Stomach (tissue), 4 donors: ENCODE measurements at regions not wholly inside any gene's neighbourhood (a gene's known extent, or its start where the extent isn't known, plus 50 kb on each side); places are given as distances from the start of the nearest gene placed in this dataset.

Experiments
- CTCF ChIP-seq, 7 experiments: fragments of 450-650 bp in 4 of 7; fragments of 200-600 bp in 3 of 7; sonication (generic) in 3 of 7; IDR thresholded peaks; one replicate each; pipeline ENCODE4 v1.5.1; 2016 to 2019; ENCODE audit warnings: antibody characterized with exemption in 7 of 7, control low read depth in 2 of 7, mild to moderate bottlenecking in 1 of 7
- POLR2A ChIP-seq, 4 donors: fragments of 450-650 bp; IDR thresholded peaks; one replicate each; pipeline ENCODE4 v1.6.1; 2016; ENCODE audit warnings: antibody characterized with exemption in 4 of 4, control low read depth in 2 of 4, mild to moderate bottlenecking in 1 of 4, moderate library complexity in 1 of 4

GRCh38 chr2:138236142-138236541 is 265.4 kb upstream of the SPOPL start:
- TF ChIP-seq POLR2A (IDR thresholded peaks at IDR 0.05) (no peak), CTCF (IDR thresholded peaks at IDR 0.05) (no peak)
